CD1c-positive myeloid dendritic cell (primary cell): ENCODE measurements at regions not wholly inside any gene's neighbourhood (a gene's known extent, or its start where the extent isn't known, plus 50 kb on each side); places are given as distances from the start of the nearest gene placed in this dataset.

Source experiments
- DNase-seq: peaks from one replicate; pipeline ENCODE4 v3.0.0-alpha.2; 2016; ENCODE audit errors: extremely low spot score

- DNase-seq: no peak
Observed at GRCh38 chr2:189267925-189268579, 88.5 kb upstream of the COL5A2 start.

DNA sequence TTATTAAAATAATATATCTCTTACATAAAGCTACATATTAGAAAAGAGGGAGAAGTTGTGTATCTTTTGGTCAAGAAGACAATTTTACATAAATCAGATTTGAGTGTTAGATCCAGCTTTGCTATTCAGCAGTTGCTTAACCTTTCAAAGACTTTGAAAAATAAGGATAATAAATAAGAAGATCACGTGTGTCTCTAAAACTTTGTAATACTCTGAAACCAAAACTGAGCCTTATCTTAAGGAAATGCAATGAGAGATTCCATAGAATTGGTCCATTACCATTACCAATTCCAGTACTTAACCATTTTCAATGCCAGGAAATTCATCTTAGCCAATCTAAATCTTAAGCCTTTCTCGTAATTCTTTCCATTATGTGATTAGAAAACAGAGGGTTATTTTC, 89.2 kb upstream of the COL5A2 start:
- no peak for DNase-seq

- no peak for DNase-seq
Observed at GRCh38 chr2:189273734-189274133, 94.2 kb upstream of the COL5A2 start.

GRCh38 chr2:189274361-189274760, 94.8 kb upstream of the COL5A2 start:
- no peak for DNase-seq

GRCh38 chr2:189276277-189276676, 96.7 kb upstream of the COL5A2 start:
- no peak for DNase-seq

- no peak for DNase-seq
Observed at GRCh38 chr2:189281201-189281600, 101.6 kb upstream of the COL5A2 start.

DNA sequence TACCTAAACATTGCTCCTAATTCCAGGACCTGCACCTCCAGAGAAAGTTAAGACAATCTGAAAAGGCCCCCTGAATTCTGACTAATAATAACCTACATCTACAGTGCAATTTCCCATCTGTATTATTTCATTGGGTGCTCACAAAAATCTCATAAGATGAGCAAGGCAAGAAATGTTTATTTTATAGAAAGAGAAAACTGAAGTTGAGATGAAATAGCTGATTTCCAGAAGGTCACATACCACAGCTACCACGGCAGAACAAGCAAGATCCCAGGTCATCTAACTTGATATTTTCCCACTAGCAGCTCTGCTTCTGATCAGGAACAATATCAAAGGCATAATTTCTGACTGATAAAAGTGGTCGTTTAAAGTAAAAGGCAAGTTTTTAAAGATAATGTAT, 105.8 kb upstream of the COL5A2 start:
- no peak for DNase-seq

GRCh38 chr2:189285962-189286645, 106.5 kb upstream of the COL5A2 start:
- DNase-seq: no peak

DNA sequence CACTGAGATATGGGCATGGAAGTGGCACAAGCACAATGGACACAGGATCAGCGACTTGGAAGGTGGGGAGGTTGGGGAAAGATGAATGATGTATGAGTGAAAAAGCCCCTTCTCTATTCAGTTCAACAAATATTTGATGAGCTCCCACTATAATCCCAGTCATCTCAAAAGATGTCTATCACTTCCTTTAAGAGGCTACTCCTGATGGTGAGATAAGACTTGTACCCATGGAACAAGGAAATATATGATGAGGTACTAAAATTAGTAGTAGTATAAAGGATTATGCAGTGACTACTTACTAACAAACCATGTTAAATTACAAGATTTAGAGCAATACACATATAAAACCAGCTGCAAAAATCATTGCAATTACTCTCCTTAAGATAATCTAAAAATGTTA, 107.8 kb upstream of the COL5A2 start:
- no peak for DNase-seq

GRCh38 chr2:189287982-189288521, 108.5 kb upstream of the COL5A2 start:
- no peak for DNase-seq

GRCh38 chr2:189291460-189291859, 111.9 kb upstream of the COL5A2 start:
- DNase-seq: no peak

GRCh38 chr2:189293164-189293563, 113.6 kb upstream of the COL5A2 start:
- no peak for DNase-seq

DNA sequence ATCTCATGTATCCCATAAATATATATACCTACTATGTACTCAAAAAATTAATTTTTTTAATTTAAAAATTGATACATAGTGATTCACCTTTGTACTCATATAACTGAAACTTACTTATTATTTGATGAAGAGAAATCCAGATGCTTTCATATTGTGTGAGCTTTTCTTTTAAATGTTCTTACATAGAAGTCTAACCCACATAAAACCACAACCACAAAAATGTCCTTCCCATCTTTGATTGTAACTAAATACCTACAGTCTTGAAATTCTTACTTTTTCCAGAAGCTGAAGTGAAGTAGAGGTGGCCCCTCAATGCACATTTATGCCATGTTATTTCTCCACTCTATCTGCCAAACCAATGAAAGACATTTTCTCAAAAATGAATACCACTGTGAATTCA, 117.9 kb upstream of the COL5A2 start:
- DNase-seq: no peak

DNA sequence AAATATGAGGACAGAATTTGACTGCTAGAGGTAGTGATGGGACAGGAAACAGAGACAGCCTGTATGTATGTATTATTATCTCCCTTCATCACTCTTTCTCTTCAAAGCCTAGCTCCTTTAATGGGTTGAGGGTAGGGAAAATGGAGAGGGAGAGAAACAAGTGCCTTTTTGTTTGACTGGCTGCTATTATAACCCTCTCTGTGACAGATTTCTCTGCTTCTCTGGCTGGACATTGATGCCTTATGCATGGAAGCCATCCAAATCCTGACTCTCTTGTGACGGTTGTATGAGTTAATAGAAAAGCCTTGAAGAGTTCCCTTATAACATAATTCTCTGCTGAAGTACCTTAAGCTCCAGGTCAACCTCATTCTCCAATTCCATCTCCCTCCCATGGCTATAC, 118.5 kb upstream of the COL5A2 start:
- DNase-seq: no peak

DNA sequence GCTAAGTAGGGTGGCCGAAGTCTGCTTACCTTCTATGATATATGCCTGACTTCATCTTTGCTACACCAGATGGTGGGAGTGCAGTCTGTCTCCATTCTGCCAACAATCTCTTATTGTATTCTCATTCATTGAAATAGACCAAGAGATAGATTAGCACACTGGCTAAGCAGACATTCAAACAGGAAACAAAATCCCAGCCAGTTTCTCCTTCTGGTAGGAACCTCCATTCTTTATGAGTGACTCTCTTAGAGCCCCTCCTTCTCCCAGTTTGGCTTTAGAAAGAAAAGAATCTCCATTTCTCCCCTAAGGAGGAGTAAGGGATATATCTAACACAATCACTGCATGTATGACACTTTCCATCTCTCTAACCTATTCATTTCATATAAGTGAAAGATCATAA, 118.9 kb upstream of the COL5A2 start:
- no peak for DNase-seq

DNA sequence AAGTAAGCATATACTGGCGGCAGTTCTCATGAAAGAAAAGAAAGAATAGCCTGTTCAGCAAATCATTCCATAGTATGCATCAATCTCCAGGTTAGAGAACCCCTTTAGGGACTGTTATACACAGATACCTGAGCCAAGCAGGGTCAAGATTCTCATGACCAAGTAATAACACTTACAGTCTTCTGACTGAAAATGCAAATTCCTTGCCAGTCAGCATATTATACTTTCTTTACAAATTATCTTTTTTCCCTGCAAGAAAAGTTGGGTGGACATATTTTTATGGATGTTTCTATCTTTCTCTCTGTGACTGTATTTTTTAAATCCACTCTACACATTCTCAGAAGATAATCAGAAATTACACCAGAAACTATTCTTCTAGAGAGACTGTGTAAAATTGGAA, 120.4 kb upstream of the COL5A2 start:
- DNase-seq: no peak

DNA sequence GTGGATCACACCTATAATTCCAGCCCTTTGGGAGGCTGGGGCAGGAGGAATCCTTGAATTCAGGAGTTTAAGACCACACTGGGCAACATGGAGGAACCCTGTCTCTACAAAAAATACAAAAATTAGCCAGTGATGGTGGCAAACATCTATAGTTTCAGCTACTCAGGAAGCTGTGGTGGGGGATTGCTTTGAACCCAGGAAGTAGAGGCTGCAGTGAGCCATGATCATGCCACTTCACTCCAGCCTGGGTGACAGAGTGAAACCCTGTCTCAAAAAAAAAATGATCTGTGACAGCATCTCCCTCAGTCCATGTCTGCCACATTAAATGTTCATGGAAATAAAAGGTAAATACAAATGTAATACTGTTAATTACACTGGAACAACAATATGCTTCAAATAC, 121.4 kb upstream of the COL5A2 start:
- no peak for DNase-seq

GRCh38 chr2:189302274-189302948, 122.8 kb upstream of the COL5A2 start:
- no peak for DNase-seq

DNA sequence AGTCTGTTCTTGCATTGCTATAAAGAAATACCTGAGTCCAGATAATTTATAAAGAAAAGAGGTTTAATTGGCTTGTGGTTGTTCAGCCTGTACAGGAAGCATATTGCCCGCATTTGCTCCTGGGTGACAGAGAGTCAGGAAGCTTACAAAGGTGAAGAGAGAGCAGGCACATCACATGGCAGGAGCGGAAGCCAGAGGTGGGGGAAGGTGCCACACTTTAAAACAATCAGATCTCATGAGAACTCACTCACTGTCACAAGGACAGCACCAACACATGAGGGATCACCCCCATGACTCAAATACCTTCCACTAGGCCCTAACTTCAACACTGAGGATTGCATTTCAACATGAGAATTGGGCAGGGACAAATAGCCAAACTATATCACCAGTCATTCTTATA, 124.8 kb upstream of the COL5A2 start:
- DNase-seq: no peak

DNA sequence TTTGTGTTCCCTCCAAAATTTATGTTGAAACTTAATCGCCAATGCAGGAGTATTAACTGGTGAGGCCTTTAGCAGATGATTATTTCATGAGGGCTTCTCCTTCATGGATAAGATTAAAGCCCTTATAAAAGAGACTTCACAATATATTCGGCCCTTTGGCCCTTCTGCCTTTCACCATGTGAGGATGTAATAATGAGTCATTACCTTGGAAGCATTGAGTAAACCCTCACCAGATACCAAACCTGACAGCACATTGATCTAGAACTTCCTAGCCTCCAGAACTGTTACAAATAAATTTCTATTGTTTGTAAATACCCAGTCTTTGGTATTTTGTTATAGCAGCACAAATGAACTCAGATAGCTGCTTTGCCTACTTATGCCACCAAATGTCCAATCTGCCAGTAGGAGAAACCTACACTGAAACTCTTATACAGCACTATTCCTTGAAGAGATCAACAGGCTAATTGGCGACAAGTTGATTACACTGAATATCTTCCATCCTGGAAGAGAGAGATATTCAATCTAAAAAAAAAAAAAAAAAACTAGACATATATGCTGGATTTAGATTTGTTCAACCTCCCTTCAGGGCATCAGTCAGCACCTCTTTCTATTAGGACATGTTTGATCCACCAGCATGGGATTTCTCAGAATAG, 125.9 kb upstream of the COL5A2 start:
- DNase-seq: no peak

DNA sequence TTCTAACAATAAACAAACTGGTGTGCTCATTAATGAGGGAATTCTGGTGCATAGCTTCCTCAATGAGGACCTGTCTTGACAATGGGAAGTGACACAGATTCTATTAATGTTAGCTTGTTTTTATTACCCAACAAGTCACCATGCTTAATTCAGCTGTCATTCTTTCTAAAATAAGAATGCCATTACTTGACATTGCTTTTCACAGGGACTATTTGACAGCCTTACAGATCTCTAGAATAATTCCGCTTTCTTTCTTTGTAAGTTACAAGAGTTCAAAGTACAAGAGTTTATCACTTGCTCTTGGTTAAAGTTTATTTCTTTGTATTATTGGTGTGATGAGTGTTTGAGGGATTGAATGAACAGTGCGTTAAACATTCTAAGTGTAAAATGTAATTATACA, 127.0 kb upstream of the COL5A2 start:
- no peak for DNase-seq

DNA sequence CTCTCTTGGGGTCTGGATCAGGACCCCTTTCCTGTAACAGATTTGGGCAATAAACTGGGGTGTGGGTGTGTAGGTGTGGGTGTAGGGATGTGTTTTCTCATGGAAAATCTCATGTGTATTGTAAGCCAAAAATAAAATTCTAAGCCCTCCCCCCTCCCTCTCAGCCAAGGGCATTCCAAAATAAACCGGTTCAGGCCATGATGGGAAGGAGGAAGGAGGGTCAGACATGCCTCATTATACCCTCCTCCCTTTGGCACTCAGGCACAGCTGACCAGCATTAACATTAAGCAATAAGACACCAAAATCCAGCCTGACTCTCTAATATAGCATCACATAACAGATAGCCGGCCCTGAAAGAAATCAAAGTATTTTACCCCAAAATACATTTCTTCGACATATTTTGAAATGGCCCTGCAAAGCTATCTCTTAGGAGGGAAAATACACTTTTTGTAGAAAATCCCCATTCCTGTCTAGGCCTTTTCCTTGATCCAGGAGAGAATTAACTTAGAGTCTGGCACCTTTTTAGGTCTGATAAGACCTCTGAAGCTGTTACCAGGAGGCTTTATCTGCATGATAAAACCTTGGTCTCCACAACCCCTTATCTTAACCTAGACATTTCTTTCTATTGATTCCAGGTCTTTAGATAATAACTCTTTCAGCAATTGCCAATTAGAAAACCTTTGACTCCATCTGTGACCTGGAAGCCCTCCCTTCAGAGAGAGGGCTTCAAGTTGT, 128.7 kb upstream of the COL5A2 start:
- DNase-seq: no peak
